GM06990 (cell line): ENCODE measurements at regions not wholly inside any gene's neighbourhood (a gene's known extent, or its start where the extent isn't known, plus 50 kb on each side); places are given as distances from the start of the nearest gene placed in this dataset.

Experiments
- DNase-seq: peaks from one replicate; pipeline ENCODE4 v3.0.0-alpha.2; 2011; ENCODE audit not compliant: insufficient read length; ENCODE audit errors: extremely low read depth
- H3K27me3 ChIP-seq: replicated peaks from 2 replicates; pipeline ENCODE4 v1.6.0; 2011; ENCODE audit warnings: low read length; ENCODE audit not compliant: control insufficient read depth, insufficient read depth
- H3K36me3 ChIP-seq: 2 replicates; pipeline ENCODE4 v1.5.1; 2011; ENCODE audit warnings: low read length; ENCODE audit not compliant: control insufficient read depth, insufficient read depth
- H3K4me3 ChIP-seq: replicated peaks from 2 replicates; pipeline ENCODE4 v1.5.1; 2011; ENCODE audit warnings: low read depth, mild to moderate bottlenecking, control low read depth, low read length
- TF ChIP-seq, protein P1 (sequence below): IDR thresholded peaks from 2 replicates; pipeline ENCODE4 v1.5.1; 2011; ENCODE audit warnings: low read length, control low read depth, mild to moderate bottlenecking, inconsistent platforms; ENCODE audit not compliant: insufficient read depth, poor library complexity, severe bottlenecking

- no peaks in the 10 kb centered on the region for H3K27me3 ChIP-seq
- TF ChIP-seq, protein P1, sequence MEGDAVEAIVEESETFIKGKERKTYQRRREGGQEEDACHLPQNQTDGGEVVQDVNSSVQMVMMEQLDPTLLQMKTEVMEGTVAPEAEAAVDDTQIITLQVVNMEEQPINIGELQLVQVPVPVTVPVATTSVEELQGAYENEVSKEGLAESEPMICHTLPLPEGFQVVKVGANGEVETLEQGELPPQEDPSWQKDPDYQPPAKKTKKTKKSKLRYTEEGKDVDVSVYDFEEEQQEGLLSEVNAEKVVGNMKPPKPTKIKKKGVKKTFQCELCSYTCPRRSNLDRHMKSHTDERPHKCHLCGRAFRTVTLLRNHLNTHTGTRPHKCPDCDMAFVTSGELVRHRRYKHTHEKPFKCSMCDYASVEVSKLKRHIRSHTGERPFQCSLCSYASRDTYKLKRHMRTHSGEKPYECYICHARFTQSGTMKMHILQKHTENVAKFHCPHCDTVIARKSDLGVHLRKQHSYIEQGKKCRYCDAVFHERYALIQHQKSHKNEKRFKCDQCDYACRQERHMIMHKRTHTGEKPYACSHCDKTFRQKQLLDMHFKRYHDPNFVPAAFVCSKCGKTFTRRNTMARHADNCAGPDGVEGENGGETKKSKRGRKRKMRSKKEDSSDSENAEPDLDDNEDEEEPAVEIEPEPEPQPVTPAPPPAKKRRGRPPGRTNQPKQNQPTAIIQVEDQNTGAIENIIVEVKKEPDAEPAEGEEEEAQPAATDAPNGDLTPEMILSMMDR = no peak
- H3K4me3 ChIP-seq = no peak overlapping the region
- no peaks in the 10 kb centered on the region for H3K36me3 ChIP-seq
- no peak for DNase-seq
These were observed 245.3 kb downstream of the DLL1 start for GRCh38 chr6:170045563-170045960.

GRCh38 chr6:170044836-170045562, 245.9 kb downstream of the DLL1 start:
- TF ChIP-seq, protein P1 = no peak
- no peaks in the 10 kb centered on the region for H3K27me3 ChIP-seq
- no peak overlapping the region for H3K4me3 ChIP-seq

GRCh38 chr6:170043881-170044790, 246.7 kb downstream of the DLL1 start:
- TF ChIP-seq, protein P1 = no peak
- DNase-seq = no peak

More at GRCh38 chr6:170044836-170045562, 245.9 kb downstream of the DLL1 start:
- H3K36me3 ChIP-seq = no peaks in the 10 kb centered on the region
- DNase-seq = no peak

GRCh38 chr6:170043150-170043819, 247.6 kb downstream of the DLL1 start:
- Histone ChIP-seq H3K27me3 (no peaks in the 10 kb centered on the region), H3K36me3 (no peaks in the 10 kb centered on the region), H3K4me3 (no peak overlapping the region)
- no peak for DNase-seq
- TF ChIP-seq, protein P1 = no peak

More at GRCh38 chr6:170043881-170044790, 246.7 kb downstream of the DLL1 start:
- Histone ChIP-seq H3K27me3 (no peaks in the 10 kb centered on the region), H3K36me3 (no peaks in the 10 kb centered on the region), H3K4me3 (no peak overlapping the region)

DNA sequence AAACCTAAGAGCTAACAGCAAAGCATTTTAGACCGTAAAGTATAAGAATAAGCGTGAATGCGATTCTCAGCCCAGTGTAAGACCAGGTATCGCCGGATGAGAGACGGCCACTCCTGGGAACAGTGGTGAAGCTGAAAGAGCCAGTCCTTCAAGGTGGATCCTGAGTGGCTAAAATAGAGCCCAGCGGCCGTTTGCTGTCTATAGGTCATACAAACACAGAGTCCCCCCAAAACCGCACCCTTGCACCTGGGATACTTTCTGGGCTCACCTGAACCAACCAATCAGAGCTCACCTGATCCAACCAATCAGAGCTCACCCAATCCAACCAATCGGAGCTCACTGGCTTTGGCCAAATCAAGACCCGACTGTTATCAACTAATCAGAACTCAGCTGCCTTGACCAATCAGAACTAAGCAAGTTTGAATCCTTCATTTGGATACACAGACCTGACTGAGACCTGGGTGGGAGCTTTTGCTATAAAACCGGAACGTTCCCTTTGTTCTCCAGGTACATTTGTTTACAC, 248.2 kb downstream of the DLL1 start:
- DNase-seq = no peak
- Histone ChIP-seq H3K27me3 (no peaks in the 10 kb centered on the region), H3K36me3 (no peaks in the 10 kb centered on the region), H3K4me3 (no peak overlapping the region)
- TF ChIP-seq, protein P1 = no peak
